ENCODE measurements at regions not wholly inside any gene's neighbourhood (a gene's known extent, or its start where the extent isn't known, plus 50 kb on each side); places are given as distances from the start of the nearest gene placed in this dataset.

- TF ChIP-seq E4F1 (CRISPR knock-in tag; IDR thresholded peaks at IDR 0.05; ENCODE audit: borderline replicate concordance) (no peak), WHSC1 (IDR thresholded peaks at IDR 0.05; ENCODE audit: low read length) (no peak), ZNF592 (IDR thresholded peaks at IDR 0.05) (no peak), ZNF766 (CRISPR knock-in tag; conservative IDR thresholded peaks at IDR 0.05) (no peak), SMARCA4 (IDR thresholded peaks at IDR 0.05) (no peak), TEAD2 (tag; IDR thresholded peaks at IDR 0.05) (no peak), ZFP1 (CRISPR knock-in tag; IDR thresholded peaks at IDR 0.05) (no peak)
These were observed 508.6 kb upstream of the IL12A start (continued) for GRCh38 chr3:159480046-159480445.
